ENCODE measurements at regions not wholly inside any gene's neighbourhood (a gene's known extent, or its start where the extent isn't known, plus 50 kb on each side); places are given as distances from the start of the nearest gene placed in this dataset.

DNA sequence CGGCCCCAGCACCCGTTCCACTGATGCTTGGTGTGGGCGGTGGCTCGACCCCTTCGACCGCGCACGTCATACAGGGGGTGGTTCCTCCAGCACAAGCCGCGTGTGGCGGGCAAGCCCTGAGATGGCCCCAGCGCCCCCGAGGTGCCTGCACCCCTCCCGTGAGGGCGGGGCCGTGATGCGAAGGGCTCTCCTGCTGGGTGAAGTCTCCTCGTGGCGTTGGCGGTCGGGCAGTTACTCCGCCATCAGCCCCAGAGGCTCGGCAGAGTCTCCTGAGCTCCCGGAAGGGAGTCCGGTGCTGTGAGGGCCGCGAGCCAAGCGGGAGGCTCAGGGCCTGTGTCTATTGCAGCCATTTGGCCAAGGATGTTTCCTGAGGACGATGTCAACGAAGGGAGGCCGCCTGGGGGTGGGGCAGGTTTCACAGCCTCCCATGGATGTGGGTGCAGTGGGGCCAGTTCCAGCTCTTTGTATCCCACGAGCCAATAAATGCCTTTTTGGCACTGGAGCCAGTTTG, 78.1 kb upstream of the GALNT9 start:
- Histone ChIP-seq H3K36me3 (no peaks in the 10 kb centered on the region), H3K27ac (no peak overlapping the region), H3K4me3 (ENCODE audit: low read depth, low read length) (no peak overlapping the region), H3K9me3 (ENCODE audit: severe bottlenecking) (no peaks in the 10 kb centered on the region), H3K27me3 (ENCODE audit: insufficient read depth, low read depth, severe bottlenecking) (no peaks in the 10 kb centered on the region)
- DNase-seq, result no peak
- TF ChIP-seq CTCF (IDR thresholded peaks at IDR 0.05; ENCODE audit: low read depth, low read length), result no peak

- Histone ChIP-seq H3K27ac (no peak overlapping the region), H3K9me3 (ENCODE audit: severe bottlenecking) (no peaks in the 10 kb centered on the region), H3K4me3 (ENCODE audit: low read depth, low read length) (no peak overlapping the region), H3K27me3 (ENCODE audit: insufficient read depth, low read depth, severe bottlenecking) (no peaks in the 10 kb centered on the region), H3K36me3 (no peaks in the 10 kb centered on the region)
- no peak for TF ChIP-seq CTCF (IDR thresholded peaks at IDR 0.05; ENCODE audit: low read depth, low read length)
- no peak for DNase-seq
Measured at GRCh38 chr12:132406493-132407450, 77.4 kb upstream of the GALNT9 start.

- Histone ChIP-seq H3K27ac (no peak overlapping the region), H3K9me3 (ENCODE audit: severe bottlenecking) (no peaks in the 10 kb centered on the region), H3K27me3 (ENCODE audit: insufficient read depth, low read depth, severe bottlenecking) (no peaks in the 10 kb centered on the region), H3K36me3 (no peaks in the 10 kb centered on the region), H3K4me3 (ENCODE audit: low read depth, low read length) (no peak overlapping the region)
- no peak for DNase-seq
- no peak for TF ChIP-seq CTCF (IDR thresholded peaks at IDR 0.05; ENCODE audit: low read depth, low read length)
Measured at GRCh38 chr12:132405742-132406251, 76.4 kb upstream of the GALNT9 start.

DNA sequence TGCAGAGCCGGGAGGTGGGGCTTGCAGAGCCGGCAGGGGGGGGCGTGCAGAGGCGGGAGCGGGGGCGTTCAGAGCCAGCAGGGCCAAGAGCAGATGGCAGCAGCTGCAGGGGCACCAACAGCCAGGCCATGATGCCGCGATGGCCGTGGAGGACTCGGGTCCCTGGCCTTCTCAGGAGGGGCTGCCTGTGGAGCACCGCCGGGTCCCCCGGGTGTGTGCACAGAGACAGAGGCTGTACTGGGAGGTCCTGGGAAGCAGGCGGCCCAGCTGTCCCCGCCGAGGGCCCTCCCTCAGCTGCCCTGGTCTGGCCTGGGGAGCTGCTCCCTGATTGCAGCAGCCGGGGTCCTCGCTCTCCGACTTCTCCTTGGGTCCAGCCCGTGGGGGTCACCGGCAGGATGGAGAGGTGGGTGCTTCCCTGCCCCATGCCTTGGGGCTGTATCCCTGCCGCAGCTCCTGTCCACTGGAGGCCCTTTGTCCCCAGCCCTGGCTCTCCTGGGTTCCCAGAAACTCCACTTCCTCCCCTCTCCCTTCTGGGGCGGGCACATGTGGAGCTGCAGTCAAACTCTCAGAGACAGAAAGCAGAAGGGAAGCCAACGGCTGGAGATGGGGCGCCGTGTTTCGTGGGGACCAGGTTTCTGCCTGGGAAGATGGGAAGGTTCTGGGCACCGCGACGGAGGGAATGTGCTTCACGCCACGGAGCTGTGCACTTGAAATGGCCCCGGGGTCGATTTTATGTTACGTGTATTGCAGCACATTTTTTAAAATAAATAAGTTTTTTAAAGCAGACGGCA, 75.8 kb upstream of the GALNT9 start:
- Histone ChIP-seq H3K27me3 (ENCODE audit: insufficient read depth, low read depth, severe bottlenecking) (no peaks in the 10 kb centered on the region), H3K27ac (no peak overlapping the region), H3K36me3 (no peaks in the 10 kb centered on the region), H3K9me3 (ENCODE audit: severe bottlenecking) (no peaks in the 10 kb centered on the region), H3K4me3 (ENCODE audit: low read depth, low read length) (no peak overlapping the region)
- no peak for TF ChIP-seq CTCF (IDR thresholded peaks at IDR 0.05; ENCODE audit: low read depth, low read length)
- DNase-seq, result no peak

DNA sequence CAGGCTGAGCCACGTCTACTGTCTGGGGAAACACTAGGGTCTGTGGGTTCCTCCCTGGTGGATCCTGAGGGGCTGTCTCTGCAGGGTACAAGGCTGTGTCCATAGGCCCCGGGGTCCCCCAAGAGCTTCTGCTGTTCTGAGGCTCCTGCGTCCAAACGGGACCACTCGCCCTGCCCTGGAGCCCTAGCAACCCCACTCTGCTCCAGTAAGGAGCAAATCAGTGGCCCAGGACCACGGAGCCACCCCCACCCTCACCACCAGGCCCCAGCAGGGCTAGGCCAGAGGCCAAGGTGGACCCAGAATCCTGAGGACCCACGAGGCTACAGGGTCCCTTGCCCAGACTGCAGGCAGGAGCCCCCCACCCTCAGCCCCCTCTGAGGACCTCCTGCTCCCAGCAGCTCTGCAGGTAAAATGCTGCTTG, 75.1 kb upstream of the GALNT9 start:
- H3K4me3 ChIP-seq (ENCODE audit: low read depth, low read length), result no peak overlapping the region
- no peaks in the 10 kb centered on the region for H3K27me3 ChIP-seq (ENCODE audit: insufficient read depth, low read depth, severe bottlenecking)
- TF ChIP-seq CTCF (IDR thresholded peaks at IDR 0.05; ENCODE audit: low read depth, low read length), result no peak
- no peaks in the 10 kb centered on the region for H3K36me3 ChIP-seq
- no peaks in the 10 kb centered on the region for H3K9me3 ChIP-seq (ENCODE audit: severe bottlenecking)
- H3K27ac ChIP-seq, result no peak overlapping the region
- DNase-seq, result no peak
